DMS 273 (cell line): ENCODE measurements at regions not wholly inside any gene's neighbourhood (a gene's known extent, or its start where the extent isn't known, plus 50 kb on each side); places are given as distances from the start of the nearest gene placed in this dataset.

Source experiments
- DNase-seq: peaks from one replicate; lab custom pipeline; 2025; ENCODE audit not compliant: unreplicated experiment; lab: John Stamatoyannopoulos, UW

DNA sequence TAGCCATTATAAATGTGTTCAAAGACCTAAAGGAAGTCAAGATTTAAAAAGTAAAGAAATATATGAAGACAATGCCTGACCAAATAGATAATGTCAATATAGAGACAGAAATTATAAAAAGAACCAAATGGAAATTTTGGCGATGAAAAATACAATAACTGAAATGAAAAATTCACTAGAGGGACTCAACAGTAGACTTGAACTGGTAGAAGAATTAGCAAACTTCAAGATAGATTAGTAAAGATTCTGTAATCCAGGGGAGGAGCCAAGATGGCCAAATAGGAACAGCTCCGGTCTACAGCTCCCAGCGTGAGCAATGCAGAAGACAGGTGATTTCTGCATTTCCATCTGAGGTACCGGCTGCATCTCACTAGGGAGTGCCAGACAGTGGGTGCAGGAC lies 433.2 kb downstream of the HINT1 start:
- DNase-seq = no peak

DNA sequence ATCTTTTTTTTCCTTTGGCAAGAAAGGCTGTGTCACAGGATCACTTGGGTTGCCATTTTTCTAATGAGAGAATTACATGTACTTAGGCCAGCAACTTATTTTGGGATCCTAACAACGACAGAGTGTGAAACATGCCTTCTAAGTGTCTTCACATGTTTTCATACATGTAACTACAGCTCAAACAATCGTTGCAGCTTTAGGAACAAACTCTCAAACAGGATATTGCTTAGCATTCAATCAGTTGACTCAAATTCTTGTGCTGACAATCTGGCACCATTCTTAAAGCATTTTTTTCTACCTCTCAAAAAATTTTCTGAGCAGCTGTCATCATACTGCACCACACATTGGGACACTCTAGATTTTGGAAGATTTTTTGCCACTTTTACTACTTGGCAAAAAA lies 435.5 kb downstream of the HINT1 start:
- DNase-seq = no peak

DNA sequence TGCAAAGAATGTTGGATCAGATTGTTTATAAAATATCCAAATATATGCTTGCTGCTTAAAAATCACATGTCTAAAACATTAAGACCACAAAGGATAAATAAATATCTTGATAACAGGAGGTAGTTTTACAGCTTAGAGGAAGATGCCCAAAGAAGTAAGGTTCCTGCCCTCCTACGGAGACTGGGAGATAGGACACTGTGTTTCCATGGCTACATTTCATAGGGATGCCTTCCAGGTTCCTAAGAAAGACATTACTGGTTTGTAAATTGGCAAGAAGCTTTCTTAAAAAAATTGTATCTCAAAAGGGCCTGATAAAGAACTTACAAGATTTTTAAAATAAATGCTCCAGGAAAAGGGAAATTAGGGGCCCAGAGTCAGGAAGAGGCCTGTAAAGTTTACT lies 437.2 kb downstream of the HINT1 start:
- DNase-seq = no peak

DNA sequence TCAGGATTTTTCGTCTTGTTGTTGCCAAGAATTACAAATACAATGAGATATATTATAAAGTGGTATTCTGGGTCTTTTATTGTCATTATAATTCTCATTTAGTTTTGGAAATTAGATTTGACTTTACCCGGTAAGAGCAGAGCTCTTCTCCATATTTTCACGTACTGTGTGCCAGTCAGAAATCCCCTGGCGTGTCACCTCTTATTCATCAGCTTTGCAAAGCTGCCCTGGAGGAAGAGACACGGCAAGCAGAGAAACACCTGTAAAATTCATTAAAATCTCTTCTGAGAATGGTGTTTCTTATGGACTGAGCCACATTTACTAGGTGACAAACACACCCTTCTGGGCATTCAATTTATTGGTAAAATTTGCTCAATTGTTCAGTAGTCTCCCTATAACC lies 440.4 kb downstream of the HINT1 start:
- no peak for DNase-seq

DNA sequence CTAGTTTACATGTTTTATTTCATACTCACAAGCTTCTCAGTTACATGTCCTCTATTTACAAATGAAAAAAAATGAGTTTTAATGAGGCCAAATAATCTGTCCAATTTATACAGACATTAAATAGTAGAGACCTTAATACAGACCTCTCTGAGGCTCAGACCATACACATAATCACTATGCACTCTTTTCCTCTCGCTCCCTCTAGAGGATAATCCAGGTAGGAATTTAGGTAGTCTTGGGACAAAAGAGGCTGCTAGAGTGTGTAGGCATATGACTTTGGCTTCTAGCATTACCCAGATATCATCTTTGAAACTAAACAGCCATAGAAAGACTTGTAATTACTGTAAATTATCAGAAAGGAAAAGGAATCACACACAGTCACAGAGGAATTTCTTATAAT lies 444.7 kb downstream of the HINT1 start:
- peak; percentile 49 for DNase-seq

DNA sequence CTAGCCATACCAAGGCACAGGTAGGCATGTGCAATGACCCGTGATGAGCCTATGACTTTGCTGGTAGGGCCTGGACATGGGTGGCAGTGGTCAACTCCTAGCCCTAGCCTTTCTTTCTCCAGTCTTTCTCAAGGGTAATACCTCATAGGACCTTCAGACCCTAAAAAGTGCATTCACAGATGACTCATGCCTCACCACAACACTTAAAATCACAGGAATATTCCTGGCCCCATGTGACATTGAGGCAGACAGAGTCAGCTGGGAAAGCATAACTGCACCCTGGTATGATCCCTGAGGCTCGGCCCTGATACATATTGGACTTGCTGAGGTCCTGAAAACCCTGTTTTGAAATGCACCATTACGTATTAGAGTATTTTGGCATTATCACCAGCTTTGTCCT lies 449.5 kb downstream of the HINT1 start:
- DNase-seq = no peak

DNA sequence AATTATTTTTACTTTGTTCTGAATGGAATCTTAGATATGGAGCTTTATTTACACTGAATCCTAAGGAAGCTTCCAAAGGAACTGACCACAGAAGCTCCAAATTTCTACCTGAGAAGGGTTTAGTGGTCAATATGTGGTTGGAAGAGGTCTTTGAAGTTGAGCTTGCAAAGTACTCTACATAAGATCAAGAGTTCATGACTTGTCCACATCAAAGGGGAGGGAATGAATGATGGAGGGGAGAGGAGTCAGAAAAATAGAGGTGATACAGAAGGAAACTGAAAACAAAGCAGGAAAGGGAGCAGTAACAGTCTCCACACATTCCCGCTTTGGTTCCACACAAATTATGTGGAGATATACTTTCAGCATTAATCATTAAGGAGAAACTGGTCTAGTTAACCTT lies 450.9 kb downstream of the HINT1 start:
- DNase-seq = no peak

DNA sequence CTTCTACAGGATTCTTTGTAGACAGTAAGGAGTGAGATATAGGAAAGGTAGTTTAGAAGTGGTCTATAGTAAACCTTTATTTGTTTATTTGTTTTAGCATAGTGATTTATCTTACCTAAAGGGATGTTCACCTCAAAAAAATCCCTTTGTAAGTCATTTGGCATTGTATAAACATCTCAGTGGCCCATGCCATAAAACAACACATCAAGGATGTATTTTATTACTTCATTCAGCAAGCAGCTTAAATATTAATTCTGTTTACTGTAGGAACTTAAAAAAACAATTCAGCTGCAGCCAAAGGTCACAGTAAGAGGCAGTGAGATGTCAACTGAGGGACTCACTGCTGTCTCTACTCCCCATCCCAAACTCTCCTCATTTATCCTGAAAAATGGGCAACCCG lies 452.7 kb downstream of the HINT1 start:
- DNase-seq = no peak

DNA sequence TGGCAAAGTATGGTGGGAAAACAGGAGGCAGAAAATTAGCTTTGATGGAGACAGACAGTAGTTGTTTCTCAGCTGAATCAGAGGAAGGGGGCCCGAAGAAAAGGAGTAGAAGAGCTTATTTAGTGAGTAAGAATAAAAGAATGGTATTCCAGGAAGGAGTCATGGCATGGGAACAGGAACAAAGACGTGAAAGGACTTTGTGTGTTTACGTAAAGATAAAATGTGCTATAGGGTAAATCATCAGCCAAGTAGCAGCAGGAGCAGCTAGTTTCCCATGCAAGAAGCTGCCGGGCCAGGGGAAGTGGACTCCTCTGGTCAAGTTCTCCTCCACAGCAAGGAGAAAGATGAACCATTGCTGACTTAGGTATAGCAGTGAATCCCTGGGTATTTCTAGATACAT lies 454.5 kb downstream of the HINT1 start:
- no peak for DNase-seq

DNA sequence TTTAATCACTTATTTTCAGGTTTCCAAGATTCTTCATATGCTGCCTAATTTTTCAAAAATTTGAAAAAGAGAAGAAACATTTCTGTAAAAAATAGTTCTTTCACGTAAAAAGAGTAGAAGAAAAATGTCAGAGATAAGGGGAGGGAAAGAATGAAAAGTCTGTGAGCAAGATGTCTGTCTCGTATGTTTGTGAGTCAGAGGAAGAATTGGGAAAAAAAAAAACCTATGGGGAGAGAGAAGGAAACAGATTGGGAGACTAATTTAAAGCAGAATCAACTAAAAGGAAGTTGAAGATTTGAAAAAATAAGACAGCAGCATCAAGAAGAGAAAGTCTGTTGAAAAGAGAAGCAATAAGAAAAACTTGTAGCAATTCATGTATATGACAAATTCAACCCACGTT lies 456.3 kb downstream of the HINT1 start:
- DNase-seq = no peak

DNA sequence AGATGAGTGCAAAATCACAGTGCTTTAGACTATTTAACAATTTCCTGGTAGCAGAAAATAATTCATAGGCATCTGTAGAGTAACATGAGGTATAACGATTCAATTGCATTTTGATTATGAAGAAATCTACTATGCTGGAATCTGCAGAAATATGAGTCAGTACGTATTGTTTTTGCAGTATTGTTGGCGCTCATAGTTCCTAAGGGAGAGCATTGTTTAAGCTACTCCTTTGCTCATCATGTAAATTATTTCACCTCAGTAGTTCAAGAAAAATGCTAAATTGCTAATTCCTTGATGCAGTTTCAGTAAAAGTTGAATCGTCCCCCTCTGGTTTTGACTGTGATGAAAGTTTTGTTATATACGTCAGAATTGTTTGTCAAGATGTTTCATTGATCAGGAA lies 458.4 kb downstream of the HINT1 start:
- DNase-seq = no peak

DNA sequence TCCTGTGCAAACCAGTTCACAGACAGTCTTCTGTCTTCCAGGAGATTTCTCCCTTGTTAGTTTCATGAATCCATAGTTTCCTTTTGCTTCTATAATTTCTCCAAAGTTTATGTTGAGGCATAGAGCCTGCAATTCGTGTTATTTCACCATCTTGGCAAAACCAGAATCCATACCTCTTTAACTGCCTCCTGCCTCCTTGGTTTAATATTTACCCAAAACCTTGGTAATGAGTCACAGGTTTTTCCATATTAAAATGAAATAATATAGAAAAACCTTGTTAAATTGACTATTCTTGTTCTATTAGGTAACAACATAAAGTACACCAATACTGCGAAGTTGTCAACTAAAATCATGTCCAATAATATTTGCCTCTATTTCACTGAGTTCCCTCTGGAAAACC lies 459.7 kb downstream of the HINT1 start:
- DNase-seq = no peak

DNA sequence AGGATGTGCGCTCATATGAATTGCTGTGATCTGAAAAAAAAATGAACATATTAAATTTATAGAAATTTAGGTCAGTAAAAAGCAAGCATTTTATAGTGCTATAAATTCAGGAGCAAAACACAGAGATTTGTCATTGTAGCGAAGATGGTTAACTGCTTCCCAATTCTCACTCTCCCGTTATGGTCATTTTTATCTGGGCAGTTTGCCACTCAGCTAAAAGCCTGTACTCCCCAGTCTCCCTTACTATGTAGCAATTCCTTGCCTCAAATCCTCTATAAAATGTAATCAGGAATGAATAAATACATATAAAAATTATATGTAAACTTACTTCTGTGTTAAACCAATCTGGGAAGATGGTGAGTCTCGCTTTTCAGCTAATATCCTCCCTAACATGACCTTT lies 471.5 kb downstream of the HINT1 start:
- no peak for DNase-seq

DNA sequence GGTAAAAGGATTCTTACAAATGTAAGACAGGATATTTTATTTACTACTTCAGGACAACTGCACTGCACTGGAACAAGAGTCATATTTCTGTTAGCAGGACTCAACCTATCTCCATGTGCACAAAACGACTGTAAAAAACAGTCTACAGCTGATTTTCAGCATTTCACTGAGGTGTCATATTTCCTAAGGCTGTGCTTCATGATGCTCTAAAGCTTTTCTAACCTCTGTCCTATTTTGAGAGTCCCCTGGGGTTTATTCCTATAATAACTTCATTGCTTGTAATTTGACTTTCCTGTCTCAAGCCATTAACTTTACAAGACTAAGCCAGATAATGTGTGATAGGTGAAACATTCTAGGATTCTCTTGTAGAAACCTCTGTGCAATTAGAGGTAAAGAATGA lies 472.3 kb downstream of the HINT1 start:
- no peak for DNase-seq

DNA sequence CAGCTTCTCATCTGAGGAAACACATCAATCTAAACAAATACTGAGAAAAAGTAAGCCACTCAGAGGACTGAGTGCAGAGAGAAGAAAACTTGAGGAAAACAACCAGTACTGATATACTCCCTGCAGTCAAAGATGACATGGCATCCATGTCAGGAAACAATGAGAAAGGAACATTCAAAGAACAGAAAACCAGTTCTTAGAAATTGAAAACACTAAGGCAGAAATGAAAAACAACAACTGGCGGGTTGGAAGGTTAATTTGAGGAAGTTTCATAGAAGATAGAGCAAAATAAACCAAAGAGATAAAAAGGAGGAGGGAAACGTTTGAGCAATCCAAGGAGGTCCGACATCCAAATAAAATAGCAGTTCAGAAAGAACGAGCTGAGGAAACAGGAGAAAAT lies 475.2 kb downstream of the HINT1 start:
- DNase-seq = no peak

DNA sequence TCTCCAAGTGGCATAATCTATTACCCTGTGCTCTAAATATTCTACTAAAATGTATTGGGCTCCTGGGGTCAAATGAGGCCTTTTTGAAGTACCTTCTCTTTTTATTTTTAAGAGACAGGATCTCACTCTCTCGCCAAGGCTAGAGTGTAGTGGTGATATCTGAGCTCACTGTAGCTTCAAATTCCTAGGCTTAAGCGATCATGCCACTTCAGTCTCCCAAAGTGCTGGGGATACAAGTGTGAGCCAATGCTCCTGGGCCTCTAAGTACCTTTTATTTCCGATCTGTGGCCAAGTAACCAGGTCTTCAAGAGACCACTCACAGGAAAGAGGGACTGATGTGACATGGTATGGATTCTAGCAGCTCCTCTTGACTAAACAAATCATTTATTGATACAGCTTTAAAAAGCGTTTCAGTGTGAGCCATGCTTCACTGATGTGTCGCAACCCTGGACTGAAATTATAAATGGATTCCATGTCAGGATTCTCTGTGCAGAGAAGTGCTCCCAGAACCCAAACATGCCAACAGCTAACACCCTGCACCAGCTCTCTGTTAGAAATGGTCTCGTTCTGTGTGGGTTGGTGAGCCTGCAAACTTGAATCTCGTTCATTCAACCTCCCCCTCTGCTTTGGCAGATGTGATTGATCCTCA lies 477.8 kb downstream of the HINT1 start:
- DNase-seq = no peak

DNA sequence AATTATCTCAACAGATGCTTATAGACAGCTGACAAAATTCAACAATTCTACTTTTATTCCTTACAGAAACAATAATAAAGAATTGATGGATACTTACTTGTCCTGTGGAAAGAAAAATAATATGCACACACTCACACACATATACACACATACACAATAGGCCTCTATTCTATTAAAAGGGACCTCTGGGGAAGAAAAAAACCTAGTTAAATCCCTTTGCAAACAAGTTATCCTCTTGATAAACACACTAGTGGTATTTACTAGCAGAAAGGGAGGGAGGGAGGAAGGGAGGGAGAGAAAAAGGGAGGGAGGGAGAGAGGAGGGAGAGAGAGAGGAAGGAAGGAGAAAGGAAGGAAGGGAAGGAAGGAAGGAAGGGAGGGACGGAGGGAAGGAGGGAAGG lies 486.4 kb downstream of the HINT1 start:
- no peak for DNase-seq

DNA sequence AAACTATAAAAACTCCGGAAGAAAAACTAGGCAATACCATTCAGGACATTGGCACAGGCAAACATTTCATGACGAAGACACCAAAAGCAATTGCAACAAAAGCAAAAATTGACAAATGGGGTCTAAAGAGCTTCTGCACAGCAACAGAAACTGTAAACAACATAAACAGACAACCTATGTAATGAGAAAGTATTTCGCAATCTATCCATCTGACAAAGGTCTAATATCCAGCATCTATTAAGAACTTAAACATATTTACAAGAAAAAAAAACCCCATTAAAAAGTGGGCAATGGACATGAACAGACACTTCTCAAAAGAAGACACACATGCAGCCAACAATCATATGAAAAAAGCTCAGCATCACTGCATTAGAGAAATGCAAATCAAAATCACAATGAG lies 498.6 kb downstream of the HINT1 start:
- no peak for DNase-seq

DNA sequence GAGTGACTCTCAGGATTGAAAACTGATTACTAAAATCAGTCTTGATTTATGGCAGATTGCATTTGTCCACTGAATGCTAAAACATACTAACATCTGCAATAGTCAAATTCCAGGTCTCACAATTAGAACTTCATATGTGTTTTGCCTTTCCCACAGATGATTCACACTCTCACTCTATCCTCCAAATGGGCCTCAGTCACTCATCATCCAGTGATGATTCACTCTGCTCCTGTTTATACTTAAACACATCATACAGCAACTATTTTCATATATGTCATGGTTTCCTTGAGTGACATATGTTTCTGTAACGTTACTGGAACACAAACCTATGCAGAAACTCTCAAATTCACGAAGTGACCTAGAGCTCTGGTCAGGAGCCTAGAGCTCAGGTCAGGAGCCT lies 512.9 kb downstream of the HINT1 start:
- DNase-seq = no peak

DNA sequence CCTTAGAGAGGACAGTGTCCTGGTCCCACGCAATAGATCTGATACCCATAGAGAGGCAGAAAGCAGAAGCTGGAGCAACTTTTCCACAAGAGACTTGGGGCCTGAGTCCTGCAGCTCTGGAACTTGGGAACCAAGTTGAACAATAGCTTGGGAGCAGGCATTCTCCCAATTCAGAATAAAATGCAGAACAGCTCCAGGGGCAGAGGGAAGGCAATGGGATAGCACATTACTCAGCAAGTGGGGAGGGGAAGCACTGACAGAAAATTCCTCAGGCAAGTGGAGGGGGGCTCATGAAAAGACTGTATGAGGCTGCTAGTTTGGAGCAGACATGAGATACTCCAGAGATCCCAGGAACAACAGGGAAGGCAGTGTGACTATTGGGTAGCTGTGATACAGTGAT lies 513.6 kb downstream of the HINT1 start:
- DNase-seq = no peak

DNA sequence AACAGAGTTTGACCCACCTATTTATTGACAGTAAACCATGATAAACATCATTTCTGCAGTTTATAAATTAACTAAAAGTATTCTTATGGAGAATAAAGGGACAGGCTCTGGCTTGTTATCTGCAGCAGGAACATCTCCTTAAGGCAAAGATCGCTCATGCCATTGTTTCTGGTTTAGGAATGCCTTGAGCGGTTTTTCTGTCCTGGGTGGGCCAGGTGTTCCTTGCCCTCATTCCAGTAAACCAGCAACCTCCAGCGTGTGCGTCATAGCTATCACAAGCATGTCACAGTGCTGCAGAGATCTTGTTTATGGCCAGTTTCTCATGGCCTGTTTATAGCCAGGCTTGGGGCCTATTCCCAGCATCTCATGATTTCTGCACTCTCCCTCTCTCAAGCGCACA lies 521.7 kb downstream of the HINT1 start:
- no peak for DNase-seq

DNA sequence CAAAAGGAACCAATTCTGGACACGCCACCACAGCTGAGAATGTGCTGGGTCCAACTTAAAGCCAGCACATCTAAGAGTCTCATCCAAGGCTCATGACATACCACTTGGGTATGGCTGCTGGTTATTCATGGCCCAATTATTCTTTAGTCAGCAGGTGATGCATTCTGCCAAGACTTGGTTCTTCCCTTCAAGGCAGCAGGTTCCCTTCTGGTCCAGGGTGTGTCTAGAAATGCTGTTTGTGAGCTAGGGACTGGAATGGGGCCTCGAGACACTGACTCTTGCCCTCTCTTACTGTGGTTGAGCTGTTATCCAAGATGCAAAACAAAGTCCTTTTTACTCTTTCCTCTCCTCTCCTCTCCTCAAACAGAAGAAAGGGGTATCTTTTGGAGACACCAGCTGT lies 522.6 kb downstream of the HINT1 start:
- no peak for DNase-seq

DNA sequence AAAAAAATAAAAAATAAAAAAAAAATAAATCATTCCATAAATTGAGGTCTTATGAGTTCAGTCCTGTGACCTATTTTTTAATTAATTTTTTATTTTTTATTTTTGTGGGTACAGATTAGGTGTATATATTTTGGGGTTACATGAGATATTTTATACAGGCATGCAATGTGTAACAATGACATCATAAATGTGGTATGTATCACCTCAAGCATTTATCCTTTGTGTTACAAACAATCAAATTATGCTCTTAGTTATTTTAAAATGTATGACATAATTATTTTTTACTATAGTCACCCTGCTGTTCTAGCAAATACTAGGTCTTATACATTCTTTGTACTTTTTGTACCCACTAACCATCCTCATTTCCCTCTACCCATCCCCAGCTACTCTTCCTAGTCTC lies 537.9 kb downstream of the HINT1 start:
- DNase-seq = no peak

DNA sequence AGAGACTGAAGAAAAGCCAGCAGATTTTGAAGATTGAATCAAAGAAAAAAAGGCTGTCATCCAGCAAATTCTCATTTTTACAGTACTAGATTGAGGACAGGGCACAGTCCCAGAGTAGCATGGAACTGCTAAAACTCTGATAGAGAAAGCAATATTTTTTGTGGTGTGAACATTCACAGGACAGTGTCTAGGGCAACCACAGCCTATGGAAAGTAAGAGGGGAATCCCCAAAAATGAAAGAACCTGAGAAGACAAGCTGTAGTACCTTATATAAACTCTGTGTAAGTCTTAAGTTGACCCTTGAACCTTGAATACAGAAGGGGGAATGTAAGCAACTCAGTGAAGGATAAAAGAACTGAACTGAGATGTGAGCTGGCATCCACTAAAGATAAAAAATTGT lies 540.3 kb downstream of the HINT1 start:
- DNase-seq = no peak
